A549 (cell line): ENCODE measurements at regions not wholly inside any gene's neighbourhood (a gene's known extent, or its start where the extent isn't known, plus 50 kb on each side); places are given as distances from the start of the nearest gene placed in this dataset.

ENCODE experiments used
- BHLHE40 ChIP-seq: IDR thresholded peaks from 2 replicates; pipeline ENCODE4 v1.6.1; 2012; ENCODE audit warnings: low read depth, low read length, inconsistent platforms
- CTCF ChIP-seq: fragments of >200 bp; sonication (Bioruptor Twin); formaldehyde crosslinking; IDR thresholded peaks from 3 replicates; pipeline ENCODE4 v1.5.1; 2016
- JUN ChIP-seq, 2 experiments: fragments of >200 bp; sonication (Bioruptor Twin); formaldehyde crosslinking; IDR thresholded peaks; 2 replicates in 1 of 2; 3 replicates in 1 of 2; pipeline ENCODE4 v1.6.1; 2016 to 2017
- MYC ChIP-seq: IDR thresholded peaks from 2 replicates; pipeline ENCODE4 v1.6.1; 2012; ENCODE audit warnings: mild to moderate bottlenecking, inconsistent platforms, low read length, improper control_type of control experiment, borderline replicate concordance
- POLR2AphosphoS2 ChIP-seq: conservative IDR thresholded peaks from 2 replicates; pipeline ENCODE4 v1.6.1; 2012; ENCODE audit warnings: low read length, improper control_type of control experiment, inconsistent platforms
- TF ChIP-seq, protein P1 (sequence below): IDR thresholded peaks from 2 replicates; pipeline ENCODE4 v1.6.1; 2012

DNA sequence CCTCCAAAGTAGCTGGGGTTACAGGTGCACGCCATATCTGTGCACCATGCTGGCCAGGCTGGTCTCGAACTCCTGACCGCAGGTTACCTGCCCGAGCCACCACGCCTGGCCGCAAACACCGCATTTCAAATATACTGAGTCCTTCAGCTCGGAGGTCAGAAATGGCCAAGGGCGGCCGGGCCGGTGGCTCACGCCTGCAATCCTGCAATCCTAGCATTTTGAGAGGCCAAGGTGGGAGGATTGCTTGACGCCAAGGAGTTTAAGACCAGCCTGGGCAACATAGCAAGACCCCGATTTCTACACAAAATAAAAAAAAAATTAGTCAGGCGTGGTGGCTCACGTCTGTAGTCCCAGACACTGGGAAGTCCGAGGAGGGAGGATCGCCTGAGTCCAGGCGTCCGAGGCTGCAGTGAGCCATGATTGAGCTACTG, 71.9 kb upstream of the PPP2R3B start:
- TF ChIP-seq BHLHE40: no peak
- TF ChIP-seq, protein P1, sequence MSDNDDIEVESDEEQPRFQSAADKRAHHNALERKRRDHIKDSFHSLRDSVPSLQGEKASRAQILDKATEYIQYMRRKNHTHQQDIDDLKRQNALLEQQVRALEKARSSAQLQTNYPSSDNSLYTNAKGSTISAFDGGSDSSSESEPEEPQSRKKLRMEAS: no peak
- no peak for TF ChIP-seq JUN (IDR thresholded peaks at IDR 0.05)
- TF ChIP-seq POLR2AphosphoS2: no peak
- no peak for TF ChIP-seq CTCF
- TF ChIP-seq MYC: no peak
